PC-9 (cell line): ENCODE measurements at regions not wholly inside any gene's neighbourhood (a gene's known extent, or its start where the extent isn't known, plus 50 kb on each side); places are given as distances from the start of the nearest gene placed in this dataset.

Source experiments
- BruUV-seq: library from RNA; stranded (reverse); fragments of 400-500 nt; replicated peaks from 2 replicates; lab custom pipeline; 2021; lab: Mats Ljungman, UMichigan
- CTCF ChIA-PET: fragments of 300-600 bp; sonication (Branson Sonifier 250); formaldehyde crosslinking; loops from one replicate; lab custom pipeline; 2022; ENCODE audit warnings: antibody characterized with exemption; lab: Charles Lee
- POLR2A ChIA-PET: fragments of 300-600 bp; sonication (Branson Sonifier 250); formaldehyde crosslinking; loops from one replicate; lab custom pipeline; 2022; ENCODE audit warnings: antibody characterized with exemption; ENCODE audit not compliant: unreplicated experiment; lab: Charles Lee
- DNase-seq, 2 experiments: peaks; one replicate each; pipeline versions ENCODE4 v3.0.0 to v3.0.0-alpha.2; 2015 to 2022; ENCODE audit warnings: mixed read lengths in 1 of 2
- H2AFZ ChIP-seq: fragments of 200-600 bp; sonication (generic); 2 replicates; pipeline ENCODE4 v1.8.1; 2017; ENCODE audit warnings: antibody characterized with exemption
- H3F3A ChIP-seq: fragments of 200-600 bp; sonication (generic); 2 replicates; pipeline ENCODE4 v1.8.1; 2017; ENCODE audit warnings: antibody characterized with exemption, mild to moderate bottlenecking, low read depth; ENCODE audit not compliant: insufficient read depth
- H3K27ac ChIP-seq: fragments of 200-600 bp; sonication (generic); 2 replicates; pipeline ENCODE4 v1.6.1; 2016; ENCODE audit warnings: mixed run types
- H3K27me3 ChIP-seq: fragments of 200-600 bp; sonication (generic); 2 replicates; pipeline ENCODE4 v1.6.1; 2016; ENCODE audit warnings: low read depth, mixed run types; ENCODE audit not compliant: insufficient read depth
- H3K36me3 ChIP-seq: fragments of 200-600 bp; sonication (generic); 2 replicates; pipeline ENCODE4 v1.6.1; 2016; ENCODE audit warnings: low read depth, mixed run types
- H3K4me1 ChIP-seq: fragments of 200-600 bp; sonication (generic); replicated peaks from 2 replicates; pipeline ENCODE4 v1.6.1; 2016; ENCODE audit warnings: mixed run types; ENCODE audit not compliant: insufficient read depth
- H3K4me2 ChIP-seq: fragments of 200-600 bp; sonication (generic); 2 replicates; pipeline ENCODE4 v1.6.1; 2017; ENCODE audit warnings: mixed run types
- H3K4me3 ChIP-seq: fragments of 200-600 bp; sonication (generic); 2 replicates; pipeline ENCODE4 v1.6.1; 2016; ENCODE audit warnings: mixed run types
- H3K79me2 ChIP-seq: fragments of 200-600 bp; sonication (generic); 2 replicates; pipeline ENCODE4 v1.6.1; 2017; ENCODE audit warnings: low read depth, mixed run types
- H3K9me2 ChIP-seq: fragments of 200-600 bp; sonication (generic); 2 replicates; pipeline ENCODE4 v1.8.1; 2017; ENCODE audit warnings: mild to moderate bottlenecking; ENCODE audit not compliant: insufficient read depth
- H3K9me3 ChIP-seq: fragments of 200-600 bp; sonication (generic); 2 replicates; pipeline ENCODE4 v1.8.1; 2016; ENCODE audit warnings: low read depth; ENCODE audit not compliant: insufficient read depth
- H4K20me1 ChIP-seq: fragments of 200-600 bp; sonication (generic); 2 replicates; pipeline ENCODE4 v1.8.1; 2017; ENCODE audit not compliant: insufficient read depth
- CTCF ChIP-seq: fragments of 200-600 bp; sonication (generic); conservative IDR thresholded peaks from 2 replicates; pipeline ENCODE4 v1.6.1; 2017; ENCODE audit warnings: mixed run types, antibody characterized with exemption, mild to moderate bottlenecking, moderate library complexity
- EZH2 ChIP-seq: fragments of 200-600 bp; sonication (generic); IDR thresholded peaks from 2 replicates; pipeline ENCODE4 v1.8.0; 2017; ENCODE audit warnings: antibody characterized with exemption, low read depth
- intact Hi-C: fragments of 100-400 bp; cut with micrococcal nuclease; formaldehyde crosslinking; loops from one replicate; pipeline ENCODE4 v1.10.0; 2022; ENCODE audit not compliant: unreplicated experiment

- intact Hi-C loops: no loop called here
- CTCF ChIA-PET: no interaction called here
- Histone ChIP-seq H3F3A (no peaks in the 10 kb centered on the region), H3K4me1 (no peaks in the 10 kb centered on the region), H2AFZ (no peak overlapping the region), H3K27ac (no peak overlapping the region), H3K9me2 (no peaks in the 10 kb centered on the region), H3K9me3 (no peaks in the 10 kb centered on the region), H3K36me3 (no peaks in the 10 kb centered on the region), H3K27me3 (no peaks in the 10 kb centered on the region), H3K4me2 (no peak overlapping the region), H4K20me1 (no peaks in the 10 kb centered on the region), H3K79me2 (no peaks in the 10 kb centered on the region), H3K4me3 (no peak overlapping the region)
- no peak for TF ChIP-seq EZH2
- TF ChIP-seq CTCF: no peak
- no TSS peak for BruUV-seq
- no peak for DNase-seq
- POLR2A ChIA-PET: no interaction called here
Observed at GRCh38 chr13:54133746-54134145, 1105.1 kb downstream of the OLFM4 start.

GRCh38 chr13:54144828-54145227, 1116.2 kb downstream of the OLFM4 start:
- H3K36me3 ChIP-seq: no peaks in the 10 kb centered on the region
- no peaks in the 10 kb centered on the region for H3F3A ChIP-seq
- H3K4me2 ChIP-seq: no peak overlapping the region
- no peak overlapping the region for H2AFZ ChIP-seq
- no peaks in the 10 kb centered on the region; the same call in 1 of the 2 replicates for H3K9me2 ChIP-seq
- POLR2A ChIA-PET: no interaction called here
- BruUV-seq: no TSS peak
- H3K79me2 ChIP-seq: no peaks in the 10 kb centered on the region
- intact Hi-C loops: no loop called here
- H3K9me3 ChIP-seq: no peaks in the 10 kb centered on the region
- no peaks in the 10 kb centered on the region for H3K27me3 ChIP-seq
- no peak for TF ChIP-seq CTCF
- no peak for TF ChIP-seq EZH2
- H3K4me3 ChIP-seq: no peak overlapping the region
- H3K27ac ChIP-seq: no peak overlapping the region
- H3K4me1 ChIP-seq: no peaks in the 10 kb centered on the region
- CTCF ChIA-PET: no interaction called here
- no peaks in the 10 kb centered on the region for H4K20me1 ChIP-seq
- no peak for DNase-seq

GRCh38 chr13:54150851-54151250, 1122.2 kb downstream of the OLFM4 start:
- H3K4me3 ChIP-seq: no peak overlapping the region
- no peak overlapping the region for H3K27ac ChIP-seq
- intact Hi-C loops: no loop called here
- H3K36me3 ChIP-seq: no peaks in the 10 kb centered on the region
- BruUV-seq: no TSS peak
- H4K20me1 ChIP-seq: no peaks in the 10 kb centered on the region
- no peaks in the 10 kb centered on the region for H3K79me2 ChIP-seq
- H2AFZ ChIP-seq: no peak overlapping the region
- no peak for DNase-seq
- H3K27me3 ChIP-seq: no peaks in the 10 kb centered on the region
- TF ChIP-seq EZH2: no peak
- TF ChIP-seq CTCF: no peak
- H3K9me3 ChIP-seq: no peaks in the 10 kb centered on the region
- H3F3A ChIP-seq: no peaks in the 10 kb centered on the region
- no peaks in the 10 kb centered on the region for H3K4me1 ChIP-seq
- H3K4me2 ChIP-seq: no peak overlapping the region
- POLR2A ChIA-PET: no interaction called here
- CTCF ChIA-PET: no interaction called here
- no peaks in the 10 kb centered on the region; the same call in 1 of the 2 replicates for H3K9me2 ChIP-seq
